ENCODE measurements at regions not wholly inside any gene's neighbourhood (a gene's known extent, or its start where the extent isn't known, plus 50 kb on each side); places are given as distances from the start of the nearest gene placed in this dataset.

DNA sequence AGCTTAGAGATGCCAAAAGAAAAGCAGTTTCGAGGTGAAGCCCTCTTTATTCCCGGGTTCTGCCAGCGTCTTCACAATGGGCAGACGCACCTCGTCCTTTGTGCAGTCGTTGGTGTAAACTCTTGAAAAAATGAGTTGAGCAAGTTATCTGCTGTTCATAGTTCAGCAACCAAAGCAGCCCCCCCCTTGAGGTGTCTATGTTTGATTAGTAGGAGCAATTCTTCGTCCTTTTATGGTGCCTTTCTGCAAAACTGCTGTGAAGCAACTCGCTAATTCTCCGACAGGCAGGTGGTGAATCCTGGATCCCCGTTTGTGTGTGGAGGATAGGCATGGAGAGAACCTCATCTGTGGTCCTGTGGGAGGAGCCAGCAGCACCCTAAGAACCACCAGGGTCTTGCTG, 234.5 kb downstream of the GLRX3 start:
- DNase-seq (ENCODE audit: low read depth, low spot score): no peak
- TF ChIP-seq, protein P1, sequence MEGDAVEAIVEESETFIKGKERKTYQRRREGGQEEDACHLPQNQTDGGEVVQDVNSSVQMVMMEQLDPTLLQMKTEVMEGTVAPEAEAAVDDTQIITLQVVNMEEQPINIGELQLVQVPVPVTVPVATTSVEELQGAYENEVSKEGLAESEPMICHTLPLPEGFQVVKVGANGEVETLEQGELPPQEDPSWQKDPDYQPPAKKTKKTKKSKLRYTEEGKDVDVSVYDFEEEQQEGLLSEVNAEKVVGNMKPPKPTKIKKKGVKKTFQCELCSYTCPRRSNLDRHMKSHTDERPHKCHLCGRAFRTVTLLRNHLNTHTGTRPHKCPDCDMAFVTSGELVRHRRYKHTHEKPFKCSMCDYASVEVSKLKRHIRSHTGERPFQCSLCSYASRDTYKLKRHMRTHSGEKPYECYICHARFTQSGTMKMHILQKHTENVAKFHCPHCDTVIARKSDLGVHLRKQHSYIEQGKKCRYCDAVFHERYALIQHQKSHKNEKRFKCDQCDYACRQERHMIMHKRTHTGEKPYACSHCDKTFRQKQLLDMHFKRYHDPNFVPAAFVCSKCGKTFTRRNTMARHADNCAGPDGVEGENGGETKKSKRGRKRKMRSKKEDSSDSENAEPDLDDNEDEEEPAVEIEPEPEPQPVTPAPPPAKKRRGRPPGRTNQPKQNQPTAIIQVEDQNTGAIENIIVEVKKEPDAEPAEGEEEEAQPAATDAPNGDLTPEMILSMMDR (IDR thresholded peaks at IDR 0.05; ENCODE audit: low read depth, low read length): no peak
- in situ Hi-C loops (cut with HindIII; ENCODE audit: low sequenced_read_pairs): no loop called here
- H3K4me3 ChIP-seq (ENCODE audit: low read depth, low read length): no peak overlapping the region

DNA sequence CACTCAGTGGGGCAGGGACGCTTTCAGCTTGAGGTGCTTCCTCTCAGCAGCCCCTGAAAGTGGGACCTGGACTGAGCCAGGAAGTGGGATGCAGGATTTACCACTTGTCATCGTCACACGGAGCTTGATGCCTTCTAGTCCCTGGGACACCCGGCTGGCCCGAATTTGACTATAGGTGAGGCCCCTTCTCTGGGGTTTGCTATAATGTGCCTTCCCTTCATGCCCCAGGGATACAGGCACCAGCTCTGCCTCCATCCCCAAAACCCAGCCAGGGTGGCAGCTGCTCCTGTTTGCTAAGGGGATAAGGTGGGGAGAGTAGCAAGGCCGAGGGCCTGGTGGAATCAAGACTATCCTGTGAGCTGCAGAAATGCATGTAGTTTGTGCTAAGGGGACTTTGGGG, 235.0 kb downstream of the GLRX3 start:
- in situ Hi-C loops (cut with HindIII; ENCODE audit: low sequenced_read_pairs): no loop called here
- DNase-seq (ENCODE audit: low read depth, low spot score): no peak

DNA sequence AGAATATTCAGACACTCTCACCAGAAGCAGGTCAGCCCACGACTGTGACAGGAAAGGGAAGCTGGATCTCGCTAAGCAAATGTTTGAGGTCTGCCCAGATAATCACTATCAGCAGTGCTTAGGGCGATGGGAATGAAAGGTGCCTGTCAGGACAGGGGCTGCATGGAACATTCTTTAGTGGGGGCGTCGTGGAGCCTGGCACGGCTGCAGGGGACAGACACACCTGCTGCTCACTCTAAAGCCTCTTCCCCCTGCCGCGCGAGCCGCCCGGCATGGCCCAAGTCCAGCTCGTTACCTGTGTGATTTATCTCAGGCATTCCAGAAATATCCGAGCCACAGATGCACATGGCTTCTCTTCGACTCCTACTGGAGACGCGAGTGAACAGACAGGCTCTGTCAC, 235.5 kb downstream of the GLRX3 start:
- TF ChIP-seq, protein P1 (IDR thresholded peaks at IDR 0.05; ENCODE audit: low read depth, low read length): no peak
- no peak overlapping the region for H3K4me3 ChIP-seq (ENCODE audit: low read depth, low read length)
- in situ Hi-C loops (cut with HindIII; ENCODE audit: low sequenced_read_pairs): no loop called here

More for the DNA sequence above, 235.0 kb downstream of the GLRX3 start:
- TF ChIP-seq, protein P1 (IDR thresholded peaks at IDR 0.05; ENCODE audit: low read depth, low read length): no peak
- H3K4me3 ChIP-seq (ENCODE audit: low read depth, low read length): no peak overlapping the region

DNA sequence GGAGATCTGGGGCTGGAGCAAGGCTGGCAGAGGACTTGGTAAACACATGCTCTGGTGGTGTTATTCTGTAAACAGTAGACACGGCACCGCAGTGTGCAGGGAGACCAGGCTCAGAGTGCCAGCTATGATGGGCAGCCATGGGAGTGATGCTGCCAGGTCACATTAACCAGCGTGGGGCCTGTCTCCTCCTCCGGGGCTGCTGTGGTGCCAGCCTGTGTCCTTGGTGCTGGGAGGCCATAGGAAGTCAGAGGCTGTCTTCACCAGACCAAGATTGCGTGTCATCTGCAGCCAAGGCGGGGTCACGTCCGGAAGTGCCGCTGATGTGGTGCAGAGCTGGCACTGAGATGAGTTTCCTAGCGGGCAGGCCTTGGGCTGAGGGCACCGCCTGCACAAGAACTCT, 236.0 kb downstream of the GLRX3 start:
- in situ Hi-C loops (cut with HindIII; ENCODE audit: low sequenced_read_pairs): no loop called here
- TF ChIP-seq, protein P1 (IDR thresholded peaks at IDR 0.05; ENCODE audit: low read depth, low read length): no peak

More for the DNA sequence above, 235.5 kb downstream of the GLRX3 start:
- no peak for DNase-seq (ENCODE audit: low read depth, low spot score)

DNA sequence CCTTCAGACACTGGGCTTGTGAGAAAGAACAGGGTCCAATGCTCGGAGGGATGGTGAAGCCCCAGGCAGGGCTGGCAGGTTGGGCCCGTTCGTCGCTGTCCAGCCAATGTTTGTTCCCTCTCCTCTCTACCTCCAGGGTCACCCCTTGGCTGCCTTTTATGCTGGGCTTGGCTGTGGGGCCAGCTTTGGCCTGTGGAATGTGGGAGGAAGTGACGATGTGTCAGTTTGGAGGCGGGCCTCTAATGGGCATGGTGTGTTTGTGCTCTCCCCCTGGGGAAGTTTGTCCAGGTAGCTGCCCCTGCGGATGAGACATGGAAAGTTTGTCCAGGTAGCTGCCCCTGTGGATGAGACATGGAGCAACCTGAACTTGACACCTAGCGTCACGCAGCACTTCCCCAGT, 236.7 kb downstream of the GLRX3 start:
- TF ChIP-seq, protein P1 (IDR thresholded peaks at IDR 0.05; ENCODE audit: low read depth, low read length): no peak
- no peak for DNase-seq (ENCODE audit: low read depth, low spot score)
- H3K4me3 ChIP-seq (ENCODE audit: low read depth, low read length): no peak overlapping the region
- in situ Hi-C loops (cut with HindIII; ENCODE audit: low sequenced_read_pairs): no loop called here

More for the DNA sequence above, 236.0 kb downstream of the GLRX3 start:
- no peak for DNase-seq (ENCODE audit: low read depth, low spot score)
- no peak overlapping the region for H3K4me3 ChIP-seq (ENCODE audit: low read depth, low read length)

DNA sequence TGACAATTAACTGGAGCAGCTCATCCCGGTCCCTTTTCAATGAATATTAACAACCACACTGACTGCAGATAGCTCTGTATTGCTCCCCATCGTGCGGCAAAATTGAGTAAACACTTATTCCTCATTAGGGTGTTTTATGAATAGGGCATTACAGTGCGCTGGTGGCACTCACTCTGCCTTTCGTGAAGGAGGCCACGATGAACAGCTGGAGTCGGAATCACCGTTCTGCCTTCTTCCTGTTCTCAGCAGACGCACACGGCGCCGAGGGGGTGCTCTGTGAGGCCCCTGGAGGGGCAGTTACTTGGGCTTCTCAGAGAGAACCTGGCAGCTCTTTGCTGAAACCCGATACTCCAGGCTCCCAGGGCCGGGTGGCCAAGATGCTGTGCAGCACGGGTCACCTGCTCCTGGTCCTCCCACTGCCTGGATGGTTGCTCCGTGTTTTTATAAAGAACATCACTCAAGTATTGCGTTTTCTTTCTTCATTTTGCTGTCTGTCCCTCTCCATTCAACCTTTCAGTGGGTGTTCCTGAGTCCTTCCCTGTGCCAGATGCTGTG, 241.9 kb downstream of the GLRX3 start:
- TF ChIP-seq, protein P1 (IDR thresholded peaks at IDR 0.05; ENCODE audit: low read depth, low read length): no peak
- H3K4me3 ChIP-seq (ENCODE audit: low read depth, low read length): no peak overlapping the region
- no peak for DNase-seq (ENCODE audit: low read depth, low spot score)
- in situ Hi-C loops (cut with HindIII; ENCODE audit: low sequenced_read_pairs): no loop called here
